SK-N-SH (cell line): ENCODE measurements at regions not wholly inside any gene's neighbourhood (a gene's known extent, or its start where the extent isn't known, plus 50 kb on each side); places are given as distances from the start of the nearest gene placed in this dataset.

Experiments used
- CTCF ChIA-PET: fragments of 300-600, 350-600 bp; formaldehyde crosslinking; extraction: SDS; loops from one replicate; lab custom pipeline; 2021; lab: Yijun Ruan, JAX
- POLR2A ChIA-PET: fragments of 350-600 bp; sonication (Branson Sonifier 250); formaldehyde crosslinking; extraction: SDS; loops from one replicate; lab custom pipeline; 2020; ENCODE audit warnings: antibody characterized with exemption, inconsistent platforms; lab: Yijun Ruan, JAX
- DNase-seq: peaks from one replicate; pipeline ENCODE4 v3.0.0; 2012
- H2AFZ ChIP-seq: fragments of 200-600 bp; sonication (generic); 2 replicates; pipeline ENCODE4 v1.8.1; 2016; ENCODE audit warnings: antibody characterized with exemption, mild to moderate bottlenecking, low read depth
- H3F3A ChIP-seq: fragments of 200-600 bp; sonication (generic); replicated peaks from 2 replicates; pipeline ENCODE3; 2016; ENCODE audit warnings: antibody characterized with exemption, mild to moderate bottlenecking; ENCODE audit not compliant: insufficient read depth
- H3K27ac ChIP-seq, 2 experiments: fragments of 200-500 bp in 1 of 2; fragments of 200-600 bp in 1 of 2; sonication (Bioruptor generic) in 1 of 2; sonication (generic), shearing (Covaris generic) in 1 of 2; 2 replicates each; pipeline versions ENCODE4 v1.5.1 to v1.6.1; 2014 to 2016; ENCODE audit warnings: low read depth in 2 of 2, inconsistent platforms in 1 of 2, low read length in 1 of 2, mild to moderate bottlenecking in 1 of 2, mixed read lengths in 1 of 2
- H3K27me3 ChIP-seq: fragments of 200-600 bp; sonication (generic), shearing (Covaris generic); 2 replicates; pipeline ENCODE4 v1.6.1; 2016; ENCODE audit warnings: mixed run types; ENCODE audit not compliant: insufficient read depth
- H3K36me3 ChIP-seq, 2 experiments: fragments of 200-500 bp in 1 of 2; fragments of 200-600 bp in 1 of 2; sonication (Bioruptor generic) in 1 of 2; sonication (generic) in 1 of 2; replicated peaks in 1 of 2; 2 replicates each; pipeline versions ENCODE3 to v1.5.1; 2014 to 2016; ENCODE audit warnings: low read length in 1 of 2, mild to moderate bottlenecking in 1 of 2; ENCODE audit not compliant: insufficient read depth in 2 of 2, control insufficient read depth in 1 of 2
- H3K4me1 ChIP-seq, 2 experiments: fragments of 200-500 bp in 1 of 2; fragments of 200-600 bp in 1 of 2; sonication (Bioruptor generic) in 1 of 2; sonication (generic), shearing (Covaris generic) in 1 of 2; 2 replicates each; pipeline versions ENCODE4 v1.5.1 to v1.6.1; 2014 to 2016; ENCODE audit warnings: low read depth in 1 of 2, low read length in 1 of 2, mixed run types in 1 of 2; ENCODE audit not compliant: insufficient read depth in 2 of 2, control insufficient read depth in 1 of 2
- H3K4me2 ChIP-seq: fragments of 200-600 bp; sonication (generic), shearing (Covaris generic); 2 replicates; pipeline ENCODE4 v1.6.1; 2017; ENCODE audit warnings: mixed run types
- H3K4me3 ChIP-seq, 2 experiments: fragments of 200-500 bp in 1 of 2; fragments of 200-600 bp in 1 of 2; sonication (Bioruptor generic) in 1 of 2; sonication (generic), shearing (Covaris generic) in 1 of 2; 2 replicates each; pipeline versions ENCODE4 v1.5.1 to v1.8.1; 2014 to 2016; ENCODE audit warnings: low read depth in 2 of 2, inconsistent platforms in 1 of 2, low read length in 1 of 2, mild to moderate bottlenecking in 1 of 2, mixed read lengths in 1 of 2, moderate library complexity in 1 of 2
- H3K79me2 ChIP-seq: fragments of 200-600 bp; sonication (generic); 2 replicates; pipeline ENCODE4 v1.8.1; 2017; ENCODE audit warnings: mild to moderate bottlenecking; ENCODE audit not compliant: insufficient read depth
- H3K9ac ChIP-seq: fragments of 200-600 bp; sonication (generic); 2 replicates; pipeline ENCODE4 v1.6.1; 2017; ENCODE audit warnings: mixed run types
- H3K9me2 ChIP-seq: fragments of 200-600 bp; sonication (generic); 2 replicates; pipeline ENCODE4 v1.6.1; 2017; ENCODE audit warnings: mixed run types
- H3K9me3 ChIP-seq: fragments of 200-600 bp; sonication (generic); 2 replicates; pipeline ENCODE4 v1.6.1; 2017; ENCODE audit warnings: mixed run types, mild to moderate bottlenecking, moderate library complexity
- H4K20me1 ChIP-seq: fragments of 200-600 bp; sonication (generic); 2 replicates; pipeline ENCODE4 v1.6.1; 2017; ENCODE audit warnings: mild to moderate bottlenecking, mixed run types; ENCODE audit not compliant: insufficient read depth
- CHD2 ChIP-seq: fragments of 150-350 bp; IDR thresholded peaks from 2 replicates; pipeline ENCODE4 v1.6.1; 2018; ENCODE audit warnings: low read length; ENCODE audit not compliant: partially characterized antibody
- ELF1 ChIP-seq: IDR thresholded peaks from 2 replicates; pipeline ENCODE4 v1.4.0; 2012
- EP300 ChIP-seq, 2 experiments: IDR thresholded peaks; 2 replicates each; pipeline versions ENCODE4 v1.4.0 to v1.6.1; 2012; ENCODE audit warnings: borderline replicate concordance in 1 of 2, low read depth in 1 of 2, low read length in 1 of 2
- EZH2phosphoT487 ChIP-seq: fragments of 200-600 bp; sonication (generic); IDR thresholded peaks from 2 replicates; pipeline ENCODE4 v1.6.1; 2017; ENCODE audit warnings: low read depth, mixed run types, mild to moderate bottlenecking, antibody characterized with exemption, moderate library complexity, borderline replicate concordance
- FOSL2 ChIP-seq: IDR thresholded peaks from 2 replicates; pipeline ENCODE4 v1.4.0; 2012; ENCODE audit warnings: low read depth, mild to moderate bottlenecking, moderate library complexity, borderline replicate concordance
- FOXJ3 ChIP-seq: sonication (generic); formaldehyde crosslinking; IDR thresholded peaks from 2 replicates; pipeline ENCODE4 v1.5.1; 2020; ENCODE audit warnings: mild to moderate bottlenecking, missing genetic modification reagents
- FOXM1 ChIP-seq: IDR thresholded peaks from 2 replicates; pipeline ENCODE4 v1.4.0; 2012; ENCODE audit warnings: low read depth, mild to moderate bottlenecking
- GABPA ChIP-seq: IDR thresholded peaks from 2 replicates; pipeline ENCODE4 v1.4.0; 2012; ENCODE audit warnings: low read depth, mild to moderate bottlenecking
- JUND ChIP-seq: IDR thresholded peaks from 2 replicates; pipeline ENCODE4 v1.4.0; 2012
- NFIC ChIP-seq: IDR thresholded peaks from 2 replicates; pipeline ENCODE4 v1.4.0; 2012; ENCODE audit warnings: borderline replicate concordance
- NRF1 ChIP-seq: IDR thresholded peaks from 2 replicates; pipeline ENCODE4 v1.6.1; 2012; ENCODE audit warnings: low read depth, mild to moderate bottlenecking, low read length
- POLR2AphosphoS5 ChIP-seq: IDR thresholded peaks from 2 replicates; pipeline ENCODE4 v1.6.1; 2012; ENCODE audit warnings: low read depth, low read length
- RAD21 ChIP-seq: IDR thresholded peaks from 2 replicates; pipeline ENCODE4 v1.6.1; 2012; ENCODE audit warnings: mild to moderate bottlenecking, low read length
- RCOR1 ChIP-seq: fragments of 150-350 bp; IDR thresholded peaks from 2 replicates; pipeline ENCODE4 v1.6.1; 2017; ENCODE audit warnings: antibody characterized with exemption, low read length
- RFX5 ChIP-seq: IDR thresholded peaks from 2 replicates; pipeline ENCODE4 v1.6.1; 2012; ENCODE audit warnings: mild to moderate bottlenecking, improper control_type of control experiment, low read length
- SMC3 ChIP-seq: IDR thresholded peaks from 2 replicates; pipeline ENCODE4 v1.6.1; 2012; ENCODE audit warnings: low read depth, low read length, improper control_type of control experiment
- TCF12 ChIP-seq: IDR thresholded peaks from 2 replicates; pipeline ENCODE4 v1.4.0; 2012
- TEAD4 ChIP-seq: IDR thresholded peaks from 2 replicates; pipeline ENCODE4 v1.4.0; 2012; ENCODE audit warnings: mild to moderate bottlenecking, borderline replicate concordance; ENCODE audit not compliant: insufficient read depth
- YY1 ChIP-seq: IDR thresholded peaks from 2 replicates; pipeline ENCODE4 v1.4.0; 2012; ENCODE audit warnings: low read depth, mild to moderate bottlenecking
- WGBS: methylation state at CpG from one replicate; pipeline ENCODE4 v1.1.6; 2017; ENCODE audit warnings: low lambda C conversion rate; 5-methylcytosine and 5-hydroxymethylcytosine counted together
- TF ChIP-seq, protein P1 (sequence below): IDR thresholded peaks from 2 replicates; pipeline ENCODE4; 2012
- TF ChIP-seq, protein P2 (sequence below): IDR thresholded peaks from 2 replicates; pipeline ENCODE4 v1.4.0; 2012; ENCODE audit warnings: low read depth, borderline replicate concordance
- TF ChIP-seq, protein P3 (sequence below): fragments of 150-350 bp; IDR thresholded peaks from 2 replicates; pipeline ENCODE4 v1.6.1; 2016; ENCODE audit warnings: mild to moderate bottlenecking, low read depth, low read length
- TF ChIP-seq, protein P4 (sequence below): IDR thresholded peaks from 2 replicates; pipeline ENCODE4 v1.4.0; 2012; ENCODE audit warnings: low read depth, borderline replicate concordance

DNA sequence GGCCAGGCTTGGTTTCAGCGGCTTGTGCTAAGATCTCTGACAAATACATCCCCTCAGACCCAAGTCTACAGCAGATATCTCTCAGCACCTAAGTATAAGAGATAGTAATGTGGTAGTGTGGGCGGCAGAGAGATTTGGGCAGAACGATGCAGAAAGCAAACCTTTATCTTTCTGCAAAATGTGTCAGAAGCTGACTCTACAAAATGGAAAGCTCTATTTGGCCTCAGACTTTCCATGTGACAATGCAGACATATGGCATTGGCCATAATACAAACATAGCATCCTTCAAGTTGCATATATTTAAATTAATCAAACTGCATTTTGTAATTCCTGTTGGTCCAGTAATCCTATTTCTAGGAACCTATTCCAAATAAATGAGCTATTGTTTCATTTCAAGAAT, 102.5 kb upstream of the RAI14 start:
- Histone ChIP-seq H3K27ac (no peak overlapping the region), H3K9me3 (no peaks in the 10 kb centered on the region), H3K36me3 (no peaks in the 10 kb centered on the region), H3K27me3 (no peaks in the 10 kb centered on the region), H4K20me1 (no peaks in the 10 kb centered on the region), H3K4me1 (no peaks in the 10 kb centered on the region; a peak in 1 of 4 replicates), H3K4me2 (no peak overlapping the region), H3K9me2 (no peaks in the 10 kb centered on the region), H2AFZ (no peak overlapping the region), H3F3A (no peaks in the 10 kb centered on the region), H3K79me2 (no peaks in the 10 kb centered on the region), H3K9ac (no peak overlapping the region), H3K4me3 (no peak overlapping the region)
- no peak for TF ChIP-seq POLR2AphosphoS5
- TF ChIP-seq TEAD4: no peak
- no peak for TF ChIP-seq RAD21
- TF ChIP-seq, protein P1, sequence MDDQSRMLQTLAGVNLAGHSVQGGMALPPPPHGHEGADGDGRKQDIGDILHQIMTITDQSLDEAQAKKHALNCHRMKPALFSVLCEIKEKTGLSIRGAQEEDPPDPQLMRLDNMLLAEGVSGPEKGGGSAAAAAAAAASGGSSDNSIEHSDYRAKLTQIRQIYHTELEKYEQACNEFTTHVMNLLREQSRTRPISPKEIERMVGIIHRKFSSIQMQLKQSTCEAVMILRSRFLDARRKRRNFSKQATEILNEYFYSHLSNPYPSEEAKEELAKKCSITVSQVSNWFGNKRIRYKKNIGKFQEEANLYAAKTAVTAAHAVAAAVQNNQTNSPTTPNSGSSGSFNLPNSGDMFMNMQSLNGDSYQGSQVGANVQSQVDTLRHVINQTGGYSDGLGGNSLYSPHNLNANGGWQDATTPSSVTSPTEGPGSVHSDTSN: no peak
- no peak for TF ChIP-seq EP300 (IDR thresholded peaks at IDR 0.05; ENCODE audit: borderline replicate concordance in 1 of 2, low read depth in 1 of 2, low read length in 1 of 2)
- TF ChIP-seq FOSL2: no peak
- no peak for TF ChIP-seq NFIC
- TF ChIP-seq GABPA: no peak
- no peak for TF ChIP-seq NRF1
- no peak for TF ChIP-seq RCOR1
- no peak for TF ChIP-seq CHD2
- no peak for TF ChIP-seq TCF12
- TF ChIP-seq JUND: no peak
- no peak for TF ChIP-seq ELF1
- WGBS: 55% methylated on average over 3 of the region's 3 CpGs
- CTCF ChIA-PET: interaction anchor here (1.0 kb wide), 2 partner anchors 30 to 345 kb away, joined by 3 to 4 read pairs; no protein-coding TSS in a partner anchor
- POLR2A ChIA-PET: no interaction called here
- DNase-seq: no peak

DNA sequence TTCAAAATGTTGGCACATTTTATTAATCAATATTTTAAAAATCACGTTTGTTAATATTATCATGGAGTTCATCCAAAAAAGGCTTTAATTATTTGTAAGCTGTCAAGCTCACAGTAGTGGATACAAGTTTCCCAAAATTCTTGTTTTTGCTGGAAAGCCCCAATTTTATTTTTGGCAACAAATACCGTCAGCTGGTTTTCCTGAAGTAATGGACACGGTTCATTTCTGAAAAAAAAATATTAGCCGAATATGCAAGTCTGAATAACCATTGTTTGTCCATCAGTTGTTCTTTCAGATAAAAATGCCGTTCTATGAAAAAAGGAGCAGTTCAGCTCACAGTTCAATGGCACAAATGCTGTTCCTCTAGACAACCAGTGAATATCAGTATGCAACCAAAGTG, 101.5 kb upstream of the RAI14 start:
- H3K9me3 ChIP-seq: no peaks in the 10 kb centered on the region
- TF ChIP-seq, protein P1: no peak
- TF ChIP-seq TEAD4 (no peak), FOXJ3 (CRISPR knock-in tag) (no peak), SMC3 (no peak), RFX5 (no peak), CHD2 (no peak), YY1 (no peak), ELF1 (no peak), EZH2phosphoT487 (no peak), NFIC (no peak), FOXM1 (no peak)
- TF ChIP-seq, protein P2, sequence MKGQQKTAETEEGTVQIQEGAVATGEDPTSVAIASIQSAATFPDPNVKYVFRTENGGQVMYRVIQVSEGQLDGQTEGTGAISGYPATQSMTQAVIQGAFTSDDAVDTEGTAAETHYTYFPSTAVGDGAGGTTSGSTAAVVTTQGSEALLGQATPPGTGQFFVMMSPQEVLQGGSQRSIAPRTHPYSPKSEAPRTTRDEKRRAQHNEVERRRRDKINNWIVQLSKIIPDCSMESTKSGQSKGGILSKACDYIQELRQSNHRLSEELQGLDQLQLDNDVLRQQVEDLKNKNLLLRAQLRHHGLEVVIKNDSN: no peak
- TF ChIP-seq, protein P3, sequence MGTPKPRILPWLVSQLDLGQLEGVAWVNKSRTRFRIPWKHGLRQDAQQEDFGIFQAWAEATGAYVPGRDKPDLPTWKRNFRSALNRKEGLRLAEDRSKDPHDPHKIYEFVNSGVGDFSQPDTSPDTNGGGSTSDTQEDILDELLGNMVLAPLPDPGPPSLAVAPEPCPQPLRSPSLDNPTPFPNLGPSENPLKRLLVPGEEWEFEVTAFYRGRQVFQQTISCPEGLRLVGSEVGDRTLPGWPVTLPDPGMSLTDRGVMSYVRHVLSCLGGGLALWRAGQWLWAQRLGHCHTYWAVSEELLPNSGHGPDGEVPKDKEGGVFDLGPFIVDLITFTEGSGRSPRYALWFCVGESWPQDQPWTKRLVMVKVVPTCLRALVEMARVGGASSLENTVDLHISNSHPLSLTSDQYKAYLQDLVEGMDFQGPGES: no peak
- TF ChIP-seq, protein P4, sequence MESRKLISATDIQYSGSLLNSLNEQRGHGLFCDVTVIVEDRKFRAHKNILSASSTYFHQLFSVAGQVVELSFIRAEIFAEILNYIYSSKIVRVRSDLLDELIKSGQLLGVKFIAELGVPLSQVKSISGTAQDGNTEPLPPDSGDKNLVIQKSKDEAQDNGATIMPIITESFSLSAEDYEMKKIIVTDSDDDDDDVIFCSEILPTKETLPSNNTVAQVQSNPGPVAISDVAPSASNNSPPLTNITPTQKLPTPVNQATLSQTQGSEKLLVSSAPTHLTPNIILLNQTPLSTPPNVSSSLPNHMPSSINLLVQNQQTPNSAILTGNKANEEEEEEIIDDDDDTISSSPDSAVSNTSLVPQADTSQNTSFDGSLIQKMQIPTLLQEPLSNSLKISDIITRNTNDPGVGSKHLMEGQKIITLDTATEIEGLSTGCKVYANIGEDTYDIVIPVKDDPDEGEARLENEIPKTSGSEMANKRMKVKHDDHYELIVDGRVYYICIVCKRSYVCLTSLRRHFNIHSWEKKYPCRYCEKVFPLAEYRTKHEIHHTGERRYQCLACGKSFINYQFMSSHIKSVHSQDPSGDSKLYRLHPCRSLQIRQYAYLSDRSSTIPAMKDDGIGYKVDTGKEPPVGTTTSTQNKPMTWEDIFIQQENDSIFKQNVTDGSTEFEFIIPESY: no peak
- H3K79me2 ChIP-seq: no peaks in the 10 kb centered on the region
- ChIA-PET CTCF (interaction anchor here (1.0 kb wide), 1 partner anchor 31 kb away, joined by 3 read pairs; no protein-coding TSS in a partner anchor), POLR2A (no interaction called here)
- H3F3A ChIP-seq: no peaks in the 10 kb centered on the region
- no peak overlapping the region for H2AFZ ChIP-seq
- H3K9ac ChIP-seq: no peak overlapping the region
- H3K27me3 ChIP-seq: no peaks in the 10 kb centered on the region
- 58% methylated on average over 5 of the region's 5 CpGs for WGBS
- H3K4me3 ChIP-seq: no peak overlapping the region
- H3K27ac ChIP-seq: no peak overlapping the region
- H3K9me2 ChIP-seq: no peaks in the 10 kb centered on the region
- H4K20me1 ChIP-seq: no peaks in the 10 kb centered on the region
- H3K4me1 ChIP-seq: no peaks in the 10 kb centered on the region; a peak in 1 of 4 replicates
- H3K36me3 ChIP-seq: no peaks in the 10 kb centered on the region
- DNase-seq: no peak
- H3K4me2 ChIP-seq: no peak overlapping the region
